ENCODE measurements at regions not wholly inside any gene's neighbourhood (a gene's known extent, or its start where the extent isn't known, plus 50 kb on each side); places are given as distances from the start of the nearest gene placed in this dataset.
"Not testable (repeated sequence)": the region's sequence is repeated elsewhere in the genome, so short reads cannot be mapped to it uniquely, and the experiment has no call there.

DNA sequence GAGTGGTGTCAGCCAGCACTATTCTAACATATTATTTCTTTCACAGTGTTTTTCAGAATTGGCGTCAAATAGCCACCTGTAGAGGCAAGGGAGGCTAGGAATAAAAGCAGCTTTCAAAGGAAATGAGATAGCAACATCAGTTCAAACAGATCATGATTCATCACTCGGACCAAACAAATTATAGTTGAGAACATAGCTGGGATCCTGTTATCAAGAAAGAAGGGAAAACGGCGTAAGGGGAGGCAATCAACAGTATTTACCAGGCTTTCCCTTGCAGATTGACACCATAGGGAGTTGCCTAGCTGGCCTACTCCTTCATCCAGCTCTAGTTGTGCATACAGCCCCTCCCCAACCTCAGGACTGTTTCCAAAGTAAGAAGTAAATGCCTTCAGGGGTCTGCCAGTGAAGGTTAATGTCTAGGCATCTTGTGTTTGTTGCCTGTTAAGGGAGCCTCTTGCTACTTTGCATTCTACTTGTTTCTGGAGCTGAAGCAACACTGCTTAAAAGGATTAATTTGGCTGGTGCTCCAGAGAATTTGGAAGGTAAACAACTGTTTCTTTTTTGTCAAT lies 286.5 kb downstream of the NSUN3 start:
- DNase-seq = no peak

DNA sequence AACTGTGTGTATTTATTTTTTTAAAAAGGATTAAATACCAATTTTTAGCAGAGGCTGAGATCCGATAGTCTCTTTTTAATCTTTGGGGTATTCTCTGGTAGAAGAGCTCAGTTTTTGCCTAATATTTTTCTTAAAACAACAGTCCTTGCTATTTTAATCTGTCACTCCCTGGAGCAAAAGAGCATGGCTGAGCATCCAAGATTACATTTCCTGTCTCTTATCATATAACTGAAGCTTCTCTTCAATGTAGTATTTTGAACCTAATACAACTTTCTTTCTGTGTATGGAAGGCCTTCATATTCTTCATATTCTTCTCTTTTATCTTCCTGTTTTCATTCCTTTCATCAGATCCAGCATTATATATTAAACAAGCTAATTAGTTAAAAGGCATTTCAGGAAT lies 293.7 kb downstream of the NSUN3 start:
- DNase-seq = no peak

DNA sequence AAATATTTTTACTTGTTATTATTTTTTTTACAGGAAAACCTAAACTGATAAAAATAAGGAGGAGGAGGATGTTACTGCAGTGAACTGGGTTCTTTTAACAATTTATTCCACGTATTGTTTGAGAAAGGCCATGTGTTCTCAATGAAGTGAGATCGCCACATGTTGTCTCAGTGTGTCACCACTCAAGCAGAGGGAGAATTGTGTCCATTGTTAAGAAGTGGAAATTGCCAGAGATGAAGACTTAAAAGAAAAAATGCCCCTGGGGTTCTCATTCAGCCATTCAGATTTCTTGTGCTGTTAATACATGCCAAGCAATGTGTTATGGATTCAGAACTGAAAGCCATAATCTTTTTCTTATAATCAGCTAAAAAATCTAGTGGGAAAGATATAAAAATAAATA lies 297.1 kb downstream of the NSUN3 start:
- DNase-seq = no peak

DNA sequence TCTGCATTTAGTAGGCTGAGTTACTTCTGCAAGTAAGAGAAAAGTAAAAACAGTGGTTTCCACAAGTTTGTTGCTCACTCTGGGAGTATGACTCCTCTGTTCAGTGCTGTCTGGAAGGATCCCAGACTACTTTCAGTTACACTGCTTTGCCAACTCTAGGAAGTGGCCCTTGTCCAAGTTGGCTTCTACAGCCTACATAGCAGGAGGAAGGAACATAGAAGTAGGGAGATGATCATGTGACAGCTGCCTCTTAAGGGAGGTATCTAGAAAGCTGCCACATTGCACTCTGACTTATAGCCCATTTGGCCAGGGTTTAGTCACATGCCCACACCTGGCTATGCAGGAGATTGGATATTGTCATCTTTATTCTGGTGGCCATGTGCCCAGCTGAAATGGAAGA lies 298.1 kb downstream of the NSUN3 start:
- no peak for DNase-seq

DNA sequence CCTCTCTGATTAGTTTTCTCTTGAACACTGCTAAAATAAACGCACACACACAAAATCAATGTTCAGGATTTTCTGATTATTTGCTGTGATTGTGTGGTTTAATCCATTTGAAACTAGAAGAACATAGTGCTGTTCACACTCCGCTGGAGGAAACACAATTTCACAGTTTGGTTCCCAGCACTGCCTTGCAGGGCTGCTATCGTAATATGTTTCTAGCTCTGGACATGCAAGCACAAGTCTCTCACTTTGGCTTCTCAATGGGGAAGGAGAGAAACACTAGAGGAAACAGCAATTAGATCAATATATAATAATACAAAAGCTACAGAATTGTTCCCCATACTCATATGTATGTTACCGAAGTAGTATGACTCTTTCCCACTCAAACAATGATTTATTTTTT lies 299.5 kb downstream of the NSUN3 start:
- DNase-seq = no peak

DNA sequence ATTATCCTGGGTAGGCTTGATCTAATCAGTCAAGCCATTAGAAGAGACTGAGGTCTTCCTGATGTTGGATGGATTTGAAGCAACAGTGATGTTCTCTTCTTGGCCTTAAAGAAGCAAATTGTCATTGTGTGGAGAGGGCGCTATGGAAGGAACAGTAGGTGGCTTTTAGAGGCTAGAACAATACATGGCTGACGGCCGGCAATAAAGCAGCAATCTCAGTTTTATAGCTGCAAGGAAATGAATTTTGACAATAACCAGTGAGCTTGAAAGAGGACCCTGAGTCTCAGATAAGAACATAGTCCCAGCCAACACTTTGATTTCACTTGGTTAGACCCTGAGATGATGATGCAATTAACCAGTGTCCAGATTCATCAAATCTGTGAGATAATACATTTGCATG lies 302.1 kb downstream of the NSUN3 start:
- no peak for DNase-seq

DNA sequence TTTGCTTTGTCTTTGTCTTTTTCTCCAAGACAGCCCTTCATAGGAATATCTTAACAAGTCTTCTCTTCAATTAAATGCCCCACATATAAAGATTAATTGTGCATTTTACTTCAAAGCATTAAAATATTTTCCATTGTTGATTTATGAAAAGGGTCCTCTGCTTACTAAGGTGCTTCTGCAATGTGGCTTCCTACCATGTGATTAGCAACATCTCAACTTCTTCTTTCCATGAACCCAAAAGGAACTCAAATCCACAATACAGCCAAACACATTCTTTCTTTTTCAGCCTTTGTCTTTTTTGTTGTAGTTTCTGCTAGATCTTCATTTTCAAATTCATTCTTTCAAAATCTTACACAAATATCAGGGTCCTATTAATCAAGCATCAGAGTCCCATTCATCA lies 309.2 kb downstream of the NSUN3 start:
- no peak for DNase-seq

DNA sequence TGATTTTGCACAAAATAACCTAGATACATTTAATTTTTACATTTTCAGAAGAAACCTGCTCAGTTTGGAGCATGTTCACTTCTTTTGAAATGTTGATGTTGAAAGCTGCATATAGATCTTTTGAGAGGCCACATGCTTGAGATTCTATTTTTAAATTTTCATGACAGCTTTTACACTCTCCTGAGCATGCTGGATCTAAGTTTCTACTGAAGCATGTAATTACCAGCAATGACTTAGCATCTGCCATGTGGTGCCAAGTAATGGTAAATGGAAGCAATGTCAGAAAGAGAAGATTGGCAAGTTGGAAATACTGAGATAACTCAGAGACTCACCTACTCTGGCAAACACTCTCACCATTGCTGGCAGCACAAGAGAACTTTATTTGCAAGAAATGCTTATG lies 310.6 kb downstream of the NSUN3 start:
- no peak for DNase-seq

DNA sequence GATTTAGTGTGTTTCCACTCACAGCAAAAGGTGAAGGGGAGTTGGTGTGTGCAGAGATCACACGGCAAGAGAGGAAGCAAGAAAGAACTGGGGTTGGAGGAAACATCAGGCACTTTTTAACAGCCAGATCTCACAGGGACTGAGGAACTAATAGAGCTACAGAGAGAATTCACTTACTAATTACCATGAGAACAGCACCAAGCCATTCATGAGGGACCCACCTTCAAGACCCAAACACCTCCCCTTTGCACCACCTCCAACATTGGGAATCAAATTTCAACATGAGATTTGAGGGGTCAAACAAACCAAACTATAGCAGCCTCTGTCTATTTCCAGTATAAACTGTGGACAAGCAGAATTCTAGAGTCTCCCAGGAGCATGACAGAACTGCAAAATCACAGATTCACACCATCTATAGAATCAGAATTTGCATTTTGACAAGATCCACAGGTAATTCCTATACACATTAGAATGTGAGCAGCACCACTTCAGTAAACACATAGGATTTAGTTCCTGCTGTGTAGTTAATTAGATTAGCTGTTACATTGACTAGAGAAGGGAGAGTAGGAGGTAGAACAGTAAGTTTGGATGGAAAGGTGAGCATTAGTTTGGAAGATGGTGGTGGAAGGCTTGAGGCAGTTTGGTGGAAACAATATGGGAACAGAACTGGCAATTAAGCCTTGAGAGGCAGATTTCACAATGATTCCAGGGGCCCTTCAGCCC lies 311.7 kb downstream of the NSUN3 start:
- no peak for DNase-seq

DNA sequence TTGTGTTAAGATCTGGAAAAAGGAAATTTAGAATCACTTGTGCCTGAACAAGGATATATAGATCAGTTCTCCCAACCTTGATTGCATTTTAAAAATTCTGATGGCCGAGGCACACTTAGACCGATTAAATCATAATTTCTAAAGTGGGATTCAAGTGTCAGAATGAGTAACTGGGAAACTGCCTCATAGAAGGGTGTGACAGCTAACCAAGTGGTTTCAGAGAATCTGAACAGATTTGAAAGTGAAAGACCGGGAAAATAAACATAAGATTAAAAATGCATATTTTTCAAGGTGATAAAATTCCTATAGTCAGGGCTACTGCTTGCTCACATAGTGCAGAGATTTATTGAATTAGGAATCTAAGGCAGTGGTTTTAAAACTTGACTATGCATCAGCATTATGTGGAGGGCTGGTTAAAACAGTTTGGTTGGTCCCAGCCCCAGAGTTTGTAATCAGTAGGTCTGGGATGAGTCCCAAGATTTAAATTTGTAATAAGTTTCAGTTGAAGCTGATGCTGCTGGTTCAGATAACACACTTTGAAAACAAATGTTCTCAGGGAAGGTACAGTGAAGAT lies 314.3 kb downstream of the NSUN3 start:
- DNase-seq = not testable (repeated sequence)

DNA sequence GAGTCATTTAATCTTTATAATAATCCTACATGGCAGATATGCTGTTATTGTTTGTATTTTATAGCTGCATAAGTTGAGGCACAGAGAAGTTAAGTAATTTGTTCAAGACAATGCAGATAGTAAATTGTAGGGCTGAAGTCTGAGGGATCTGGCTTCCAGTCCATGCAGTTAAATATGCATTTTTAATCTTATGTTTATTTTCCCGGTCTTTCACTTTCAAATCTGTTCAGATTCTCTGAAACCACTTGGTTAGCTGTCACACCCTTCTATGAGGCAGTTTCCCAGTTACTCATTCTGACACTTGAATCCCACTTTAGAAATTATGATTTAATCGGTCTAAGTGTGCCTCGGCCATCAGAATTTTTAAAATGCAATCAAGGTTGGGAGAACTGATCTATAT lies 315.0 kb downstream of the NSUN3 start:
- not testable (repeated sequence) for DNase-seq

DNA sequence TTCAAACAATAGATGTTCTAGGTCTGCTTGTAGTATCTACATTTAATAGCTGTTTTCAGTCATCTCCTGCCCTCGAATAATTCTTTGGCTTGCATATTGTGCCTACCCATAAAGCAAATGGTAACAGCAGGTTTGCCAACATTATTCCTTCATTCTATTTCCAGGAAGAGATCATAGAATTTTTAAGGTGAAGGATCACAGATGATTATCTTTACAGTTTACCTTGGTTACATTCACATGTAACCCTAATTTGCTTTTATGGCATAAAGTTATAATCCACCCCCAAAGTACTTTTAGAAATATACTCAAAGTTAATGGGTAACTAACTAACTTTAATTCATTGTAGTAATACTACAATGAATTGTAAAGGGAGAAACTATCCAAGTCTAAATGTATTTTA lies 315.5 kb downstream of the NSUN3 start:
- DNase-seq = no peak

DNA sequence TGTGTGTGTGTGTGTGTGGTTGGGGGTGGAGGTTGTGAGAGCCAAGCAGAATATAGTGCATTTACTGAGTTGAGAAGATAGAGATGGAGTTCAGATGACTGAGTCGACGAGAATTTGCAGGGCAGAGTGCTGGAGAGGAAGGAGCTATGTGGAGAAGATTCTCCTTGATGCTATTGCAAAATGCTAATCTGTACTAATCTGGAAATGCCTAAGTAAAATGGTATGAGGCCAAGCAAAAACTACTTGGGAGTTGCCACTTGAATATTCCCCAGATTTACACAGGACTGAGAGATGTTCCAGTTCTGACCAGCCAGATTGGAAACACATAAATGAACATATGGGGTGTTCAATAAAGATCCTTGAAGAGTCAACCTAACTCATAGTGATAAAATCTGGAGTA lies 316.4 kb downstream of the NSUN3 start:
- no peak for DNase-seq

DNA sequence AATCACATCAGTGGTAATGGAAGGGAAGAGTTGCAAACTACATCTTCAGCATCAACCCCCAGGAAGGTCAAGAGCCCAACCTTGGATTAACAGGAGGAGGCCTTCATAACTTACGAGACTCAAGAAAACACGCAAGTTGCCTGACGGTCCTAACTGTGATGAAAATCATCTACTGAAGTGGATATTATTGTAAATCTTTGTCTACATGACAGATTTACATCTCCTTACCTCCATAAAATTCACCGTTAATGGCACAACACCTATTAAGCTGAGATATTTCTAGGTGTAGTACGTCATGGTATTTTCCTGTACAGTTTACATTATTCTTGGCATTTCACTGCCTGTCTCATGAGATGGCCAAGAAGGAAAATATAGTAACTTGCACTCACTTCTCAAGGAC lies 332.0 kb downstream of the NSUN3 start:
- no peak for DNase-seq

DNA sequence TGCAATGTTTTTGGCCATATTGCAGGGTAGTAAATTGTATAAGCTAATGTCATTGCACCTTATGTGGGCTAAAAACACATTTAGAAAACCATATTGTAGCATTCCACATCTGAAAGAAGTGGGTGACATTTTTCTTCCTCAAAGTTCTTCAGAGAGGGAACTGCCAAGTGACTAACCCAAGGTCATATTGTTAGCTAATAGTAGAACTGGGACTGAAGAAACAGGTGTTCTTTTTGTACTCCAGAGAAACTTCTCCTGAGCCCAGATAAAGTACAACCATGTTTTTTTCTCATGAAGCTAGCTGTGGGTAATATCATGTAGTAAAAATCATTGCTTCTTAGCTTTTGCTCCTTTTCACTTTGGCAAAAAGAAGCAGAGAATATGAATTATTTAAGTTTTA lies 333.0 kb downstream of the NSUN3 start:
- no peak for DNase-seq

DNA sequence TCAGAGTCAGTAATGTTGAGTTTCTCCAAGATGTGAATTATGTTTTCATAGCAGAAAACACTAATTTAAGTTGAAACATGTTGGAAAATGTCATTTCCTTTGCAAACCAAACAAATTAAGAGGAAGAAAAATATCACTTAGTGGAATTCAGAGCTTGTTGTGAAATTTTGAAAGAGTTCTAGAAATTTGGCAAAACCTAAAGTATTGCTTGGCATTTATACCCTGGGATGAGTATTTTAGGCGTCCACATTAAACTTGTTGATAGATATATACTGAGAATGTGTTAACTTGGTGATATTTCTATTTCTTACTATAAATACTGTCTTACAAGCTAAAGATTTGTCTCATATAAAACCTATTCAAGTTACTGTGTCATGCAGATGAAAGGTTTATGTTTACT lies 335.2 kb downstream of the NSUN3 start:
- DNase-seq = no peak

DNA sequence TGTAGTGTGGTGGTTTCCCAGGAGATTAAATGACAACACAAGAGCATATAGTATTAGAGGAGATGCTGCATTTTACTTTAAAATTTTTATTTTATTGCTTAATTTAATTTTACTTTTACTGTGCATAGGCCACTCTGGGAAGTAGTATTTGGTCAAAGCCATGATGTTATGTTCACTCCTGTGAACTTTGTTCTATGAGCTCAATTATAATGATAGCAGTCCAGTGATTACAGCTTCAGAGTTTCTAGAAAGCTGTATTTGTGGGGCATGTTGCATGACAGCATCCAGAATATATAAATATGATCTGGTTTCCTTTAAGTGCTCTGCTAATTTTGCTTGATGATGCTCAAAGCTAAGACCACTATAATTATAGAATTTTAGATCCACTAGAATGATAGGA lies 338.6 kb downstream of the NSUN3 start:
- no peak for DNase-seq

DNA sequence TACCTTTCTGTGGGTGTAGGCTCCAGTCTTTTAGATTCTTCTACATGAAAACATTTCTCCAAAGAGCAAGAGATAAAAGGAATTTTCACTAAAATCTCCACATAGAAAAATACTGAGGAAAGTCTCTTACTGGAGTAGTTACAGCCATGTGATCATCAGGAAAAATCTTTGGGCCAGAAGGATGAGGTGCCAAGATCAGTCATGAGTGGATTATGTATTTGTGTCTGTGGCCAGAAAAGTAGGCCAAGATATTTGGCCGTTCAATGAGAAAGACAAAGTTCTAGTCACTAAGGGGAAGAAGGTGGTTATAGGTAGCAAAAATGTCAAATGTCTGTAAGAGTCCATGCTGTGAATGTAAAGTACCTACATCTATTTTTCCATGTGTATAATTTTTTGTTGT lies 339.3 kb downstream of the NSUN3 start:
- DNase-seq = no peak

DNA sequence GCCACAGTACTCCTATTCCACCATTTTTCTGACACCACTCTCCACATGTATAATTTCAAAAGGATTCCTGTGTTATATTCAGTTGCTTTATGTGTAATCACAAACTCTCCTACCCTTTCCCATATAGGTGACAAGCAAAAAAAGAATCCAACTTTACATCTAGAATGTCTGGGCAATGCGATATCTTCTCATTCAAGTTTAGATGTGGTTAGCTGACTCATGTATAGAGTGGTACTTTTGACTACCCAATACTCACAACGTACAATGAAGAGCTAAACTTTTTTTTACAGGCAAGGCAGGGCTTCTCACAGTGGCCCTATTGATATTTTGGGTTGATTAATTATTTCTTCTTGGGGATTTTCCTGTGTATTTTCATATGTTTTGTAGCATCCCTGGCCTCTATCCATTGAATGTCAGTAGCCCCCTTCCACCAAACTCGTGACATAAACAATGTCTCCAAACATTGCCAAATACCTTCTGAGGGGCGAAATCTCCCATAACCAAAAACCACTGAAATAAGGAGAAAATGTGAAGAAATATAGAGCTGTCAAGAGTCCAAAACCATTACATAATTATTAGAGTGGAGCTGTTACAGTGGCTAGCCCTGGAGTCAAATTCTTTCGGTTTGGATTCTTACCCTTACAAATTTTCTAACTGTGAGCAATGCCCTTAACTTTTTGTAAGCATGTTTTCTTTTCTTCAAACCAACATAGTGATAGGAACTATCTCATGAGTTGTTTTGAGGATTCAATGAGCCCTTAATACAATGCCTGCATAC lies 342.6 kb downstream of the NSUN3 start:
- no peak for DNase-seq

DNA sequence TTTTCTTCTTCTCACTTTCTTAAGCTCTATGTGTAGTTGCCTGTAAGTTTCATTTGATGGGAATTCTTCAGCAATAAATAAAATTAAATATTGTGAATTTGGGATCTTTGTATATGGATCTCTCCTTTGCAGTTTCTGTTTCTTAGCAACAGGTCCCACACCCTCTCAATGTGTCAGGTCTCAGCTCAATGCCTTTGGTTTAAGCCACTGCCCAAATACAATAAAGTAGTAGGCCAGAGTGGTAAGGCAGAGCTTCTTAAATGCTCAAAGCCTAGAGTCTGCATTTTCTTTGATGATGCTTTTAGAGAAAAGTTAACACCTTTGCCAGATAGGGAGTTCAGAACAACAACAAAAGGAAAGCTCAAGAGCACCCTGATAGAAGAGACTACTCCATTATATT lies 343.7 kb downstream of the NSUN3 start:
- DNase-seq = no peak

DNA sequence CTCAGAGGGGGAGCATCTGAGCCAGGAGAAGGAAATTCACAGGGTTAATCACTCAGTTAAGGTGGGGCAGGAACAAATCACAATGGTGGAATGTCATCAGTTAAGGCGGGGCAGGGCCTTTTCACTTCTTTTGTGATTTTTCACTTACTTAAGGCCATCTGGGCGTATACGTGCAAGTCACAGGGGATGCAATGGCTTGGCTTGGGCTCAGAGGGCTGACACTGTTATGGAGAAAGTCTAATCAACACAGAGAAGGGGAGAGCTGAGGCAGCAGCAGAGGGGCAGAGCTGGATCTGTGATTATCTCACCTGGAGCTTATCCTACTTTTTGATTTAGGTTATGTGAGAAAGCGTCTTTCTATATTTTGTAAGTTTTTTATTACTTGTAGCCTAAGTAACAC lies 350.1 kb downstream of the NSUN3 start:
- DNase-seq = not testable (repeated sequence)

DNA sequence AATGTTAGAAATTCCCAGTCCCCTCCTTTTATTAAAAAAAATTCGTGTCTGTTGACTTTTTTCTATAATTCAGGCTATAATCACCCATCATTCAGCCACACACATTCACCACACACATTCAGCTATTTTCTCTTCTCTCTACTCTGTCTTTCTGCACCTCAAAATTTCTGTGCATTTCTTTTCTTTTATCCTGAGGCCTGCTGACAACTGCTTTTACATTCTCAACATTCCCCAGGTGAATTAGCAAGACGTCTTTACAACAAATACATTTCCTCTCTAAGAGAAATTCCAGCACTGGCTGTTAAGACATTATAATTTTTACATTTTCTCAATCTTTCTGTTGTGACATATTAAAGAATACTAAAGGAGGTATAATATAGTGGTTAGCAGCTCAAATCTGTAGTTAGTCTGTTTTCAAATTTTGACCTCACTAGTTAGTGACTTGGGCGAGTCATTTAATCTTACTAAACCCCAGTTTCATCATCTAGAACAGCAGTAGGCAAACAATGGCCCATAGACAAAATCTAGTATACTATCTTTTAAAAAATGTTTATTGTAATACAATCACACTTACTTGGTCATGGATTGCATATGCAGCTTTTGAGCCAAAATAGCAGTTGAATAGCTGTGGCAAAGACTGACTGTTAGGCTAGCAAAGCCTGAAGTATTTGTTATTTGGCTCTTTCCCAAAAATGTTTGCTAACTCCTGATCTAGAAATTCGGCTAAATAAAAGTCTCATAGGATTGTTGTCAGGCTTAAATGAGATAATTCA lies 350.7 kb downstream of the NSUN3 start:
- DNase-seq = no peak

DNA sequence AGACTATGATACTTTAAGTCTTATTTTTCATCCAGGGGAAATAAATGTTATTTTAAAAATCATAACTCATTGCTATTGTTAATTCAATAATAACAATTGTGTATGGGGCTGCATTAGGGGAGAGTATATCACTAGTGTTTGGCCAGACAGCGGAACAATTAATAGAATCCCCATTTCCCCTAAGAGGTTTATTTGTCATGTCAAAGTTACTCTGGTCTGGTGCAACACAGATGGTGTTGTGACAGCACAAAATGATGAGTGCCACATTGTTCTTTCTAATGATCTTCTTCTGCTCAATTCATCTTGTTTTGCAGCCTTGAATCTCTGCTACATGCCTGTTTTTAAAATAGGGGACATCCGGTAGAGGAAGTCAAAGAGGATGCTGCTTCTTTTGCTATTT lies 351.6 kb downstream of the NSUN3 start:
- no peak for DNase-seq
